GM21619 (cell line): ENCODE measurements at regions not wholly inside any gene's neighbourhood (a gene's known extent, or its start where the extent isn't known, plus 50 kb on each side); places are given as distances from the start of the nearest gene placed in this dataset.

Source experiments
- ATAC-seq: cut with Tn5 transposase; IDR thresholded peaks from one replicate; pipeline ENCODE4 v1.9.1; 2021; ENCODE audit not compliant: unreplicated experiment

- ATAC-seq = no peak
These were observed 153.2 kb downstream of the IRF8 start for GRCh38 chr16:86052115-86052670.

GRCh38 chr16:86052926-86053325 is 154.0 kb downstream of the IRF8 start:
- ATAC-seq = no peak

DNA sequence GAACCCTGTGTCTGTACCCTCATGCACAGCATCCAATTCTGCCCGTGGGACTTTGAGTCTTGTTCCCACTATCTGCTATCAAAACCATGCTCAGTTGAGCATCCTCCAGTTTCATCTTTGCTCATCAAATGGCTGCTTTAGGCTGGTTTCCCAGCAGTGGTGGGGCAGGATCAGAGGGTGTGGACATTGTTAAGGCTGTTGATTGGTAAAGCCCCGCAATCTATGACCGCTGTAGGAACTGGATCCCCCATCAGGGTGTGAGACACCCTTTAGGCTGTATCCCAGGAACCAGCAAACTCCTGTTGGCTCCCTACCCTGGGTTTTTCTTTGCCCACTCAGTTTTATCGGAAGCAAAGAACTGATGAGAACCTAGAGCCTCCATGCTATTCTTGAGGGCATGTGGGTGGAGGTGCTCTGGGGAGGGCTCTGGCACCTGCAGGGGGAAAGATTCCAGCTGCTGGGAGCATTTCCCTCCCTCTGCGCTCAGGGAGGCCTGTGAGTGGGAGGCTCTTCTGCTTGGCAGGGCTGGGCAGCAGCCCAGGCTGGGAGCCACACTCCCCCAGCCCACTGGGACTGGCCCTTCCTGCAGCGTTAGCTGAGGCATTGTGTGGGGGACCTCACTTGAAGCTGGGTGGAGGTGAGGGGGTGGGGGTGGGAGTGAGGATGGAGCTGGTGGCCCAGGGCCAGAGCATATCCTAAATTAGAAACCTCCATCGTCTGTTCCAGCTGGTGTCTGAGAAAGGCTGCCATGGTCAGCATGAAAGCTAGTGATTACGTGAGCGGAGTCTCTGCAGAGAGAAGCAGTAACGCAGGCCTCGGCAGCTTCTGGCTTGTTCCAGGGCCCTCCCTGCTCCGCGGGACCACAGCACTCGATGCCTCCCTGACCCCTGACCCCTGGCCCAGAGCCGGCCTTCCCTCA is 160.6 kb downstream of the IRF8 start:
- no peak for ATAC-seq

DNA sequence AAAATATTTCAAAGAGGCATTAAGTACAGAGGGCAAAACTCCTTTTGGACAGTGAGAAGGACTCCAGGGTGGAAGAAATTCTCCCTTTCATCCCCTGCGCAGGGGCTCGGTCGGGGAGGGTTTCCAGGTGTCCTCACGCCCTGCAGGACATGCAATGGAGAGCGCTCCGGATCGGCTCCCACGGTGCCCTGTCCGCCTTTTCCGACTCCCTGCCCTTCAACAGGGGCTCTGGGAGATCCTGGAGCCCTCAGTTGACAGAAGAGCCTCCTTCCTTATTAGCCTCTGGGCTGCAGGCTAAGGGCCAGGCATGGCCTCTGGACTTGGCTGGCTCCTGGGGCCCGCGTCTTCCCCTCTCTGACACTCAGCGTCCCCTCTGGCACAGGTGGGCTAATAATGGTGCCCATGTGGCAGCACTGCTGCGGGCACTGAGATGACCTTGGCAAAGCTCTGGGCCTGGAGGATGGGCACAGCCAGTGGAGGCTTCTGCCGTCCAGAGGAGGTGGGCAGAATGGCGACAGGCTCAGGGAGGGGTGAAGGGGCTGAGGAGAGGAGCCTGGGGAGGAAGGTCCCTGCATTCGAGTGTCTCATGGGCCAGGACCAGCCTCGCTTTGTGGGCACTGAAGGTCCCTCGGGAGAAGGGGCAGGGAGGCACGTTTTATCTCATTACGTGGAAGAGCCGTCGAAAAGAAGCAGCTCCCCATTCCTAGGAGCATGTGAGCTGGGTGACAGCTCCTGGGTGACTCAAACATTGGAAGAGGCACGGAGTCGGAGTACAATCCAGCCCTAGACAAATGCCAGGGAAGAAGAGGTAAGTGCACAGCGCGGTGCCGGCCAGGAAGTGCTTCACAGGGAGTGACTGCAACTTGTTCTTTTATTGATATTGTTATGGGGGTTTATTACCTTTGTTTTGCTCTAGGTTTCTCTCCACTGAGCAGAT is 161.7 kb downstream of the IRF8 start:
- ATAC-seq = no peak

DNA sequence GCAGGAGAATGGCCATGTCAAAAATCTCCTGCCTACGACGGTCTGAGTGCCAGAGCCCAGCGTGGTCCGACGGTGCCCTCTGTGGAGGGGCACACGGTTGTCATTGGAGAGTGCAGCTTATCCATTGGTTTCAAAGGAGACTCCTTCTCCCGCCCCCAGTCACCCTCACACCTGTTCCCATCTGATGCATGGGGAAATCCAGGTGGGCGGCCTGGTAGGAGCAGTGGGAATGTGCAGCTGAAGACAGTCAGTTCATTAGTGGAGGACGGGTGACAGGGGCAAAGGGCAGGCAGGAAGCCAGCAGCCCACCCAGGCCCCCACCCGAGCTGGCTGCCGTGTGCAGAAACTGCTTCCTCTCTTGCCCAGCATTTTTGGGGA is 162.3 kb downstream of the IRF8 start:
- no peak for ATAC-seq

GRCh38 chr16:86061721-86062120 is 162.8 kb downstream of the IRF8 start:
- no peak for ATAC-seq

- ATAC-seq = no peak
These were observed 163.5 kb downstream of the IRF8 start for GRCh38 chr16:86062271-86062965.

- ATAC-seq = no peak
These were observed 164.9 kb downstream of the IRF8 start for GRCh38 chr16:86063760-86064405.

DNA sequence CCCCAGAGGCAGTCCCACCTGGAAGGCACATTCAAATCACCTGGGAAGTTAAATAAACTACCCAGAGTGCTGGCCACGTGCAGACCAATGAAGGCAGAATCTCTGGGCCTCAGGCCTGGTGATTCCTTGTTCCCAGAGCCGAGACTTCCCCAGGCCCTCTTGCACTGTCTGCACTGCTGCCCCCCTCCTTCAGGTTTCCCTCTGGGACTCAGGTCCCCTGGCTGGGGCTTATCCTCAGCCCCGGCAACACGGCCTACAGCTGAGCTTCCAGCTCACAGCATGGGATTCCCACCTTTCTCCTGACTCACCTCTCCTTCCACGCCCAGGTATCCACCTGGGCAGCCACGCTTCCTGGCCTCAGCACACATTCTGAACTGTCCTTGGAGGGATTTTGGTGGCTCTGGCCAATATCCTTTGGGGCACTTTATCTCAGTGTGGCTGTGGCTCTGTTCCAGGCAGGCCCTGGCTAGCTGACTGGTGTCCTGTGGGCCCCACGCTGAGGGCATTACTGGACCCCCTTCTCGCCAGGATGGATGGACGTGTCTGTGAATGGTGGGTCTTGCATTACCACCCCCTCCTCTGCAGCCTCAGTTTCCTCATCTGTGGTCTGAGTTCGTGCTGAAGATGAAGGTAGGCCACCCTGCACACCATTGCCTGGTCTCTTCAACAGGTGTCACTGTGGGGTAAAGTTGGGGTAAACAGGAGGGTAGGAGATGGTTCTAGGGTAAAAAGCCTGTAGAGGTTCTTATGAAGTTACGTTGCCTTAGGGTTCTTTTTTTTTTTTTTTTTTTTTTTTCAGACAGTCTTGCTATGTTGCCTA is 165.7 kb downstream of the IRF8 start:
- ATAC-seq = no peak

- no peak for ATAC-seq
These were observed 166.7 kb downstream of the IRF8 start for GRCh38 chr16:86065711-86066110.

DNA sequence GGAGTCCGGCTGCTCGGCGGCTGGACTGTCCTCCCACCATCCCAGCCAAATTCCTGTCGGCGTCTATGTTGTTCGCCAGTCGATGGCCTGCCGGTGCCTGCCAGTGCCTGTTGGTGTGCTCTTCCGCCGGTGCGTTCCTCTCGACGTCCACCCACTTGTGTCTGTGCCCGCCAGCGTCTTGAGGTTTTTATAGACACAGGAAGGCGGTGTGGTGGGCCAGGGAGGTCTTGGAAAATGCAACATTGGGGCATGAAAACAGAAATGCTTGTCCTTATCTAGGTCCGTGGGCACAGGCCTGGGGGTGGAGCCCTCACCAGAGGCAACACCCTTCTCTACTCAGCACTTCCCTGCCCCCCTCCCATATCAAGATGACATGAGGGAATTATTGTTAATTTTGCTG is 167.8 kb downstream of the IRF8 start:
- no peak for ATAC-seq

DNA sequence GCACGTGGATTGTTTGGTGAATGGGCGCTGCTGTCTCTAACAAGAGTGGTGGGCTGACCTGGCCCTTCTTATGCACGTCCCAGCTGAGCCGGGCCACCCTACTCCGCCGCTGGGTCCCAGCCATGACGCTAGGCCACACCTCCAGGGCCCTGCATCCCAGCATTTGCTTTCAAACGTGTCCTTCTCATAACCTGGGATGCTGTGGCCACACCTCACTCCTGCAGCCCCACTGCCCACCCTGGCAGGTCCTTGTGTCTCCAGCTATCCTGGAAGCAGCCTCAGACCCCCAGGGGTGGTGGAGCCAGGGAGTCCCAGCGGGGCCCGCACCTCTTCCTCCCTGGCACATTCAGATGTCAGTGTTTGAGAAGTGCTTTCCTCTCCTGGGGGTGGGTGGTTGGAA is 168.6 kb downstream of the IRF8 start:
- no peak for ATAC-seq

DNA sequence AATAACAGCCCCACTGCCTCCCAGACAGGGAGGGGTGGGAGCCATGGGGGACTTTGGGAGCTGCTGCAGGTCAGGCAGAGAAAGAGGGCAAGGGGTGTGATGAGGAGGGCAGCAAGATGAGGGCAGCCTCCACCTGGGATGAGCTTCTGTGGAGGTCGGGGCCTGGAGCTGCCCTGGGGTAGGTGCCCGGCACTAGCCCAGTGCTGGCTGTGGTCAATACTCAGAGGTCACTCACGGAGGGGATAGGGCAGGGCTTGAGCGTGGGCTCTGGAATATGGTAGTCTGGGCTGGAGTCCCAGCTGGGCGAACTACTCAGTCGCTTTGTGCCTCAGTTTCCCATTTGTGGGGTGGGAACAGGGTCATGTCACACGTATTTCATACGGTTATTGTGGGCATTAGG is 169.0 kb downstream of the IRF8 start:
- ATAC-seq = no peak

DNA sequence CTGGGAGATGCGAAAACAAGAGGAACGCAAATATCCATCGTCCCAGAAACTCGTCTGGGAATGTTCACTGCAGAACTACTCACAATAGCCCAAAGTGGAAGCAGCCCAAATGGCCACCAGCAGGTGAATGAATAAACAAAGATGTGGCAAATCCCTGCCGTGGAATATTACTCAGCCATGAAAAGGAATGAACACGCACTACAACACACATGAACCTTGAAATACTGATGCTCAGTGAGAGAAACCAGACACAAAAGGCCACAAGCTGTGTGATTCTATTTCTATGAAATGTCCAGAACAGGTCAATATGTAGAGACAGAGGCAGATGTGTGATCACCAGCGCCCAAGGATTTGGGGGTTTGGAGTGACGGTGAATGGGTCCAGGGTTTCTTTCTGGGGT is 169.8 kb downstream of the IRF8 start:
- ATAC-seq = no peak

- no peak for ATAC-seq
These were observed 170.9 kb downstream of the IRF8 start for GRCh38 chr16:86069736-86070298.

DNA sequence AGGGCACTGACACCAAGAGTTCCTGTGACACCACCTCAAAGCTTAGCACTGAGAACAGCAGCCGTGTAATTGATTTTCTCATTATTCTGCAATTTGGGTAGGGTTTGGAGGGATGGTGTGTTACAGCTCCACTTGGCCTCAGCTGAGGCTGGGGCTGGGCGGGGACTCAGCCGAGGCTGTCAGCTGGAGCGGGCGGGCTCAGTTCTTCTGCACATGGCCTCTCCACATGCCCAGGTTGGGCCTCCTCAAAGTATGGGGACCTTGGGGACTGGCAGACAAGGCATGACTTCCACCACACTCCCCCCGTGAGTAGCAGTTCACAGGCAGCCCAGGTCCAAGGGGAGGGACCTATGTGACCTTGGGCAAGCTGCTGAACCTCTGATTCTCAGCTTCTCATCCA is 171.5 kb downstream of the IRF8 start:
- ATAC-seq = no peak

GRCh38 chr16:86070971-86071370 is 172.0 kb downstream of the IRF8 start:
- no peak for ATAC-seq

DNA sequence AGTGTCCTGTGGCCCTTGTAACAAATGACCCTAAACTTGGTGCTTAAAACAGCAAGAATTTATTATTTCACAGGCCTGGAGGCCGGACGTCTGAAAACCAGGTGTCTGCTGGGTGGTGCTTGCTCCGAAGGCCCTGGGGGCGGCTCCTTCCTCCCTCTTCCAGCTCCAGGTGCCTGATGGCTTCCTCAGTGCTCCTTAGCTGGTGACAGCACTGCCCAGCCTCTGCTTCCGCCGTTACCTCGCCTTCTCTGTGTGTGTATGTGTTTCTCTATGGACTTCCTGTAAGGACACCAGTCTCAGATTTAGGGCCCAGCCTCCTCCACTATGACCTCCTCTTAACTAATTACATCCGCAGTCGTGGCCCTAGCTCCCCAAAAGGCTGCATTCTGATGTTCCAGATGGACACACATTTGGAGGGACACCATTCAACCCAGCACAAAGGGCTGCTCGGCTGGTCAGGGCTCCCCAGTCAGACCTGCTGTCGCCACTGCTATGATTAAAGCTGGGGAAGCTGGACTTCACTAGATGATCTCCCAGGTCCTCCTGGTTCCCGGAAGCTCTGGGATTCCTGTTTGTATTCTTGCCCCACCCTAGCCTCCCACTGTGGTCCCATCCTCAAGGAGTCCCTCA is 172.8 kb downstream of the IRF8 start:
- no peak for ATAC-seq
